GM12878 (cell line): ENCODE measurements at regions not wholly inside any gene's neighbourhood (a gene's known extent, or its start where the extent isn't known, plus 50 kb on each side); places are given as distances from the start of the nearest gene placed in this dataset.

ENCODE experiments used
- ATAC-seq: fragments of 200-7000 bp; cut with Tn5 transposase; 3 replicates; pipeline ENCODE4 v1.9.1; 2020; ENCODE audit warnings: mild to moderate bottlenecking, moderate library complexity
- BruUV-seq: library from RNA; stranded (reverse); fragments of 400-500 nt; replicated peaks from 2 replicates; lab custom pipeline; 2021; lab: Mats Ljungman, UMichigan
- CTCF ChIA-PET: fragments of 300-600 bp; sonication (Branson Sonifier 250); formaldehyde crosslinking; extraction: SDS; loops from one replicate; lab custom pipeline; 2021; ENCODE audit warnings: inconsistent platforms; lab: Yijun Ruan, JAX
- POLR2A ChIA-PET: fragments of 350-600 bp; formaldehyde crosslinking; extraction: SDS; loops from one replicate; lab custom pipeline; 2021; ENCODE audit warnings: inconsistent platforms; lab: Charles Lee
- RAD21 ChIA-PET: fragments of 300-600 bp; sonication (Branson Sonifier 250); formaldehyde crosslinking; loops from one replicate; lab custom pipeline; 2023; ENCODE audit warnings: antibody characterized with exemption; ENCODE audit not compliant: unreplicated experiment; lab: Charles Lee
- SMC1A ChIA-PET: fragments of 300-600 bp; sonication (Branson Sonifier 250); formaldehyde crosslinking; loops from one replicate; lab custom pipeline; 2023; ENCODE audit not compliant: unreplicated experiment, uncharacterized antibody; lab: Charles Lee
- DNase-seq: peaks from one replicate; pipeline ENCODE4 v3.0.0-alpha.2; 2011; ENCODE audit warnings: low read depth, low spot score
- FAIRE-seq: peaks from 3 replicates; lab custom pipeline; 2011; peaks lifted over from hg19 to GRCh38; lab: Jason Lieb, UNC
- H2AFZ ChIP-seq: 2 replicates; pipeline ENCODE4 v1.6.0; 2011; ENCODE audit warnings: low read depth, low read length, control low read depth; ENCODE audit not compliant: control insufficient read depth
- H3K27ac ChIP-seq: 2 replicates; pipeline ENCODE4 v1.5.1; 2011; ENCODE audit warnings: control low read depth; ENCODE audit not compliant: control insufficient read depth, insufficient read depth
- H3K27me3 ChIP-seq, 2 experiments: replicated peaks in 1 of 2; 2 replicates each; pipeline versions ENCODE4 v1.6.0 to v1.6.1; 2011; ENCODE audit warnings: low read length in 1 of 2; ENCODE audit not compliant: control insufficient read depth in 2 of 2, insufficient read depth in 2 of 2
- H3K36me3 ChIP-seq, 2 experiments: 2 replicates each; pipeline ENCODE4 v1.5.1; 2011; ENCODE audit warnings: low read length in 1 of 2; ENCODE audit not compliant: control insufficient read depth in 2 of 2, insufficient read depth in 2 of 2
- H3K4me1 ChIP-seq: 2 replicates; pipeline ENCODE4 v1.6.1; 2011; ENCODE audit warnings: mild to moderate bottlenecking, low read length, moderate library complexity, mixed read lengths; ENCODE audit not compliant: control insufficient read depth, insufficient read depth
- H3K4me2 ChIP-seq: 2 replicates; pipeline ENCODE4 v1.6.0; 2011; ENCODE audit warnings: control low read depth; ENCODE audit not compliant: control insufficient read depth, insufficient read depth
- H3K4me3 ChIP-seq: fragments of 200-600 bp; sonication (generic); 2 replicates; pipeline ENCODE4 v1.5.1; 2016
- H3K79me2 ChIP-seq: 2 replicates; pipeline ENCODE4 v1.6.0; 2011; ENCODE audit warnings: low read length; ENCODE audit not compliant: control insufficient read depth, insufficient read depth
- H3K9ac ChIP-seq: 2 replicates; pipeline ENCODE4 v1.8.0; 2011; ENCODE audit warnings: low read length, control low read depth, mixed read lengths; ENCODE audit not compliant: control insufficient read depth, insufficient read depth
- H3K9me3 ChIP-seq: replicated peaks from 3 replicates; pipeline ENCODE4 v1.5.1; 2011; ENCODE audit warnings: mild to moderate bottlenecking, low read length; ENCODE audit not compliant: control insufficient read depth, insufficient read depth
- H4K20me1 ChIP-seq: 2 replicates; pipeline ENCODE4 v1.6.0; 2011; ENCODE audit not compliant: control insufficient read depth, insufficient read depth
- CBX5 ChIP-seq: sonication (generic); IDR thresholded peaks from 2 replicates; pipeline ENCODE4 v1.6.1; 2016; ENCODE audit warnings: low read depth, moderate library complexity, mild to moderate bottlenecking, inconsistent platforms
- ETV6 ChIP-seq, 2 experiments: fragments of 450-650 bp in 1 of 2; IDR thresholded peaks in 1 of 2; conservative IDR thresholded peaks in 1 of 2; 2 replicates each; pipeline ENCODE4 v1.6.1; 2014; ENCODE audit warnings: antibody characterized with exemption in 1 of 2, borderline replicate concordance in 1 of 2, low read depth in 1 of 2, mild to moderate bottlenecking in 1 of 2, moderate library complexity in 1 of 2
- HDAC6 ChIP-seq: fragments of 200-600 bp; sonication (generic); IDR thresholded peaks from one replicate; pipeline ENCODE4 v1.8.0; 2017; ENCODE audit warnings: antibody characterized with exemption; ENCODE audit not compliant: unreplicated experiment
- POU2F2 ChIP-seq: IDR thresholded peaks from 3 replicates; pipeline ENCODE4 v1.6.1; 2011; ENCODE audit warnings: low read depth, mild to moderate bottlenecking, low read length, borderline replicate concordance
- SREBF1 ChIP-seq: IDR thresholded peaks from 2 replicates; pipeline ENCODE4 v1.6.1; 2012; ENCODE audit warnings: mild to moderate bottlenecking, low read length
- SRF ChIP-seq, 2 experiments: IDR thresholded peaks; 2 replicates each; pipeline ENCODE4 v1.6.1; 2011; ENCODE audit warnings: low read depth in 2 of 2, low read length in 2 of 2, mild to moderate bottlenecking in 1 of 2, moderate library complexity in 1 of 2
- WGBS: methylation state at CpG from one replicate; pipeline ENCODE4 v1.1.6; 2016; ENCODE audit warnings: low lambda C conversion rate; ENCODE audit not compliant: insufficient replicate concordance, insufficient coverage; ENCODE audit errors: missing lambda C conversion rate; 5-methylcytosine and 5-hydroxymethylcytosine counted together
- in situ Hi-C: fragments of 300-500 bp; cut with MboI; formaldehyde crosslinking; loops from 9 replicates; pipeline ENCODE4 v1.14.3; 2018; ENCODE audit warnings: mixed read lengths
- intact Hi-C: fragments of 100-400 bp; cut with micrococcal nuclease; formaldehyde crosslinking; loops from one replicate; pipeline ENCODE4 v1.14.2; 2022; ENCODE audit not compliant: unreplicated experiment
- TF ChIP-seq, protein P1 (sequence below): fragments of 150-350 bp; IDR thresholded peaks from 2 replicates; pipeline ENCODE4 v1.6.1; 2016; ENCODE audit warnings: low read depth, low read length
- TF ChIP-seq, protein P2 (sequence below): IDR thresholded peaks from 2 replicates; pipeline ENCODE4 v1.6.1; 2012; ENCODE audit warnings: low read depth, low read length, improper control_type of control experiment

DNA sequence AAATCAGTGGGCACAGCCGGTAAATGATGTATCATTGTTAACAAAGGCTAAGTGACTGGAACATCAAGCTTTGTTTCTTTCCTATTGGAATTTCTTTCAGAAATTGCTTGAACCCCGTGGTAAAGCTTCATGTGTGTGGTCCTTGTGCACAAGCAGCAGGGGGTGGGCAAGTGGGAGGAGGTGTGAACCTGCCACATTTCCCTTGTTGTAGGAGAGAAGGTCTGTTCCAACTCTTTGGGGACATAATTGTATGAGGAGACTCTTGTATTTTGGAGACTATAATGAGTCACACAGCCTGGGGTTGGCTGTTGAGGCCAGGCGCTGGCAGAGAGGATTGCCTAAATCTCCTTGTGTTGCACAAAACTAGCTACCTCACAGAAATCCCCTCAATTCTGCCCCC, 620.5 kb downstream of the IRX1 start:
- in situ Hi-C loops, result no loop called here
- RAD21 ChIA-PET, result no interaction called here
- no peak for DNase-seq

More for the DNA sequence above, 620.5 kb downstream of the IRX1 start:
- Histone ChIP-seq H3K79me2 (no peaks in the 10 kb centered on the region), H3K9me3 (no peaks in the 10 kb centered on the region), H3K4me2 (no peak overlapping the region), H3K4me3 (no peak overlapping the region), H3K9ac (no peak overlapping the region), H3K4me1 (no peaks in the 10 kb centered on the region), H4K20me1 (no peaks in the 10 kb centered on the region), H2AFZ (no peak overlapping the region), H3K36me3 (no peaks in the 10 kb centered on the region), H3K27me3 (no peaks in the 10 kb centered on the region), H3K27ac (no peak overlapping the region)
- no TSS peak for BruUV-seq
- ChIA-PET POLR2A (no interaction called here), CTCF (no interaction called here), SMC1A (no interaction called here)
- intact Hi-C loops, result no loop called here
- FAIRE-seq, result no peak
- 52% methylated on average over 3 of the region's 3 CpGs for WGBS
- TF ChIP-seq CBX5 (no peak), HDAC6 (no peak), SREBF1 (no peak), SRF (IDR thresholded peaks at IDR 0.05; ENCODE audit: low read depth in 2 of 2, low read length in 2 of 2) (no peak), POU2F2 (no peak), ETV6 (conservative IDR thresholded peaks at IDR 0.05 in 1 of 2, IDR thresholded peaks at IDR 0.05 in 1 of 2; ENCODE audit: borderline replicate concordance in 1 of 2, low read depth in 1 of 2) (no peak)
- TF ChIP-seq, protein P1, sequence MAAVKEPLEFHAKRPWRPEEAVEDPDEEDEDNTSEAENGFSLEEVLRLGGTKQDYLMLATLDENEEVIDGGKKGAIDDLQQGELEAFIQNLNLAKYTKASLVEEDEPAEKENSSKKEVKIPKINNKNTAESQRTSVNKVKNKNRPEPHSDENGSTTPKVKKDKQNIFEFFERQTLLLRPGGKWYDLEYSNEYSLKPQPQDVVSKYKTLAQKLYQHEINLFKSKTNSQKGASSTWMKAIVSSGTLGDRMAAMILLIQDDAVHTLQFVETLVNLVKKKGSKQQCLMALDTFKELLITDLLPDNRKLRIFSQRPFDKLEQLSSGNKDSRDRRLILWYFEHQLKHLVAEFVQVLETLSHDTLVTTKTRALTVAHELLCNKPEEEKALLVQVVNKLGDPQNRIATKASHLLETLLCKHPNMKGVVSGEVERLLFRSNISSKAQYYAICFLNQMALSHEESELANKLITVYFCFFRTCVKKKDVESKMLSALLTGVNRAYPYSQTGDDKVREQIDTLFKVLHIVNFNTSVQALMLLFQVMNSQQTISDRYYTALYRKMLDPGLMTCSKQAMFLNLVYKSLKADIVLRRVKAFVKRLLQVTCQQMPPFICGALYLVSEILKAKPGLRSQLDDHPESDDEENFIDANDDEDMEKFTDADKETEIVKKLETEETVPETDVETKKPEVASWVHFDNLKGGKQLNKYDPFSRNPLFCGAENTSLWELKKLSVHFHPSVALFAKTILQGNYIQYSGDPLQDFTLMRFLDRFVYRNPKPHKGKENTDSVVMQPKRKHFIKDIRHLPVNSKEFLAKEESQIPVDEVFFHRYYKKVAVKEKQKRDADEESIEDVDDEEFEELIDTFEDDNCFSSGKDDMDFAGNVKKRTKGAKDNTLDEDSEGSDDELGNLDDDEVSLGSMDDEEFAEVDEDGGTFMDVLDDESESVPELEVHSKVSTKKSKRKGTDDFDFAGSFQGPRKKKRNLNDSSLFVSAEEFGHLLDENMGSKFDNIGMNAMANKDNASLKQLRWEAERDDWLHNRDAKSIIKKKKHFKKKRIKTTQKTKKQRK, result no peak
- TF ChIP-seq, protein P2, sequence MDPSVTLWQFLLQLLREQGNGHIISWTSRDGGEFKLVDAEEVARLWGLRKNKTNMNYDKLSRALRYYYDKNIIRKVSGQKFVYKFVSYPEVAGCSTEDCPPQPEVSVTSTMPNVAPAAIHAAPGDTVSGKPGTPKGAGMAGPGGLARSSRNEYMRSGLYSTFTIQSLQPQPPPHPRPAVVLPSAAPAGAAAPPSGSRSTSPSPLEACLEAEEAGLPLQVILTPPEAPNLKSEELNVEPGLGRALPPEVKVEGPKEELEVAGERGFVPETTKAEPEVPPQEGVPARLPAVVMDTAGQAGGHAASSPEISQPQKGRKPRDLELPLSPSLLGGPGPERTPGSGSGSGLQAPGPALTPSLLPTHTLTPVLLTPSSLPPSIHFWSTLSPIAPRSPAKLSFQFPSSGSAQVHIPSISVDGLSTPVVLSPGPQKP, result no peak
- ATAC-seq, result no peak
